Right atrium auricular region (tissue), 2 donors: ENCODE measurements at regions not wholly inside any gene's neighbourhood (a gene's known extent, or its start where the extent isn't known, plus 50 kb on each side); places are given as distances from the start of the nearest gene placed in this dataset.

Source experiments
- DNase-seq: peaks from one replicate; pipeline ENCODE4 v3.0.0-alpha.2; 2019; ENCODE audit warnings: low spot score
- H3K27ac ChIP-seq, 2 donors: fragments of 200-600 bp; sonication (generic); 1 replicate in 1 of 2; 2 replicates in 1 of 2; pipeline ENCODE4 v1.5.1; 2016 to 2019
- H3K27me3 ChIP-seq, 2 donors: fragments of 200-600 bp; sonication (generic); one replicate each; pipeline versions ENCODE4 v1.5.1 to v1.6.0; 2017 to 2019
- H3K36me3 ChIP-seq: fragments of 200-600 bp; sonication (generic); one replicate; pipeline ENCODE4 v1.5.1; 2016
- H3K4me1 ChIP-seq, 2 donors: fragments of 200-600 bp; sonication (generic); one replicate each; pipeline versions ENCODE4 v1.5.1 to v1.6.0; 2017 to 2019
- H3K4me3 ChIP-seq, 2 donors: fragments of 200-600 bp; sonication (generic); 1 replicate in 1 of 2; 2 replicates in 1 of 2; pipeline ENCODE4 v1.5.1; 2017 to 2019; ENCODE audit warnings: mild to moderate bottlenecking in 1 of 2, moderate library complexity in 1 of 2
- H3K9me3 ChIP-seq, 2 donors: fragments of 200-600 bp; sonication (generic); one replicate each; pipeline ENCODE4 v1.5.1; 2019
- TF ChIP-seq, protein P1 (sequence below), 2 donors: fragments of 200-600 bp; sonication (generic); IDR thresholded peaks; one replicate each; pipeline ENCODE4 v1.5.1; 2019; ENCODE audit warnings: antibody characterized with exemption in 2 of 2

DNA sequence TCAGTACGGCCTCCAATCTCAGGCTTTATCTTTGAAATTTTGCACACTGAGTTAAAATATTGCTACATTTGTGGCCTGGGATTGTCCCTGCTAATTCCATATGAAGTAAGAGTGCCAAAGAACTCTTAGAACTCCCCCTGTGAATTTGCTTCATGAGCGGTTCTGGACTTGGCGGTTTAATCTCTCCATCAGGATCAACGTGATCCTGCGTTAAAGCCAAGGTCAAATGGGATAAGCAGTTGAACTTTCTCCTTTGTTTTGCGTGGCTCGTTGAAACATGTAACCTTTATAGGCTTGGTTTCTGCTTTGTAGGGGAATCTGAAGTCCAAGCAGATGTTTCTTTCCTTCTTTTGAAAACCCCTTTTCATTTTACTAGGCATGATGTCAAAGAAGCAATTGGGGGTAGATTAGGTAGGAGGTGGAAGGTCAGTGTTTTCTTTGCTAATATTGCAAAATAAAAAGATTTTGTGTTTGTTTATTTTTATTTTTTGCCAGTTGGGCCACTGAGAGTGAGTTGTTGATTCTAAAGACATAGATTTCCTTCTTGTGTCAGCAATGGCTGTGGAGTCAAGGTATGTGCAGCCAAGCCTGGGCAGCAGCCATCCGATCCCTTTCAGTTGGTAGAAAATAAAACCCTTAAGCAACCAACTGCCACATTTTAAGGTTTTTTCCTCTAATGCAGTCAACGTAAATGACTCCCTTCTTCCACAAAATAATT lies 390.8 kb downstream of the NNT start:
- Histone ChIP-seq H3K4me1 (no peaks in the 10 kb centered on the region), H3K36me3 (no peaks in the 10 kb centered on the region), H3K27me3 (no peaks in the 10 kb centered on the region), H3K9me3 (no peaks in the 10 kb centered on the region), H3K4me3 (no peak overlapping the region), H3K27ac (no peak overlapping the region)
- TF ChIP-seq, protein P1, sequence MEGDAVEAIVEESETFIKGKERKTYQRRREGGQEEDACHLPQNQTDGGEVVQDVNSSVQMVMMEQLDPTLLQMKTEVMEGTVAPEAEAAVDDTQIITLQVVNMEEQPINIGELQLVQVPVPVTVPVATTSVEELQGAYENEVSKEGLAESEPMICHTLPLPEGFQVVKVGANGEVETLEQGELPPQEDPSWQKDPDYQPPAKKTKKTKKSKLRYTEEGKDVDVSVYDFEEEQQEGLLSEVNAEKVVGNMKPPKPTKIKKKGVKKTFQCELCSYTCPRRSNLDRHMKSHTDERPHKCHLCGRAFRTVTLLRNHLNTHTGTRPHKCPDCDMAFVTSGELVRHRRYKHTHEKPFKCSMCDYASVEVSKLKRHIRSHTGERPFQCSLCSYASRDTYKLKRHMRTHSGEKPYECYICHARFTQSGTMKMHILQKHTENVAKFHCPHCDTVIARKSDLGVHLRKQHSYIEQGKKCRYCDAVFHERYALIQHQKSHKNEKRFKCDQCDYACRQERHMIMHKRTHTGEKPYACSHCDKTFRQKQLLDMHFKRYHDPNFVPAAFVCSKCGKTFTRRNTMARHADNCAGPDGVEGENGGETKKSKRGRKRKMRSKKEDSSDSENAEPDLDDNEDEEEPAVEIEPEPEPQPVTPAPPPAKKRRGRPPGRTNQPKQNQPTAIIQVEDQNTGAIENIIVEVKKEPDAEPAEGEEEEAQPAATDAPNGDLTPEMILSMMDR (IDR thresholded peaks at IDR 0.05): no peak
- no peak for DNase-seq

DNA sequence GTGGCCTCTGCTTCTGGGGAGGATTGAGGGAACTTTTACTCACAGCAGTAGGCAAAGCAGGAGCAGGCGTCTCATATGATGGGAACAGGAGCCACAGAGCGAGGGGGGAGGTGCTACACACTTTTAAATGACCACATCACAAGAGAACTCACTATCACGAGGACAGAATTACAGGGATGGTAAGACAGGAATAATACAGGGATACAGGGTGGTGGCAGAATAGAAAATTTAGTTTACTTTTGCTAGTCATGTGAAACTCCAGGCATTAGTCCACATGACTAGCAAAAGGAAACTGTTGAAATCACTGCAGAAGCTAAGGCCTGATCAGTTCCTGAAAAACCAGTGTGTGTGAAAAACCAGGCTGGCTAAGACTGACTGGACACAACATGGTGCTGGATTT lies 382.4 kb downstream of the NNT start:
- Histone ChIP-seq H3K4me1 (no peaks in the 10 kb centered on the region), H3K27ac (no peak overlapping the region), H3K27me3 (no peaks in the 10 kb centered on the region), H3K36me3 (no peaks in the 10 kb centered on the region), H3K9me3 (no peaks in the 10 kb centered on the region), H3K4me3 (no peak overlapping the region)
- DNase-seq: no peak
- TF ChIP-seq, protein P1 (IDR thresholded peaks at IDR 0.05): no peak

DNA sequence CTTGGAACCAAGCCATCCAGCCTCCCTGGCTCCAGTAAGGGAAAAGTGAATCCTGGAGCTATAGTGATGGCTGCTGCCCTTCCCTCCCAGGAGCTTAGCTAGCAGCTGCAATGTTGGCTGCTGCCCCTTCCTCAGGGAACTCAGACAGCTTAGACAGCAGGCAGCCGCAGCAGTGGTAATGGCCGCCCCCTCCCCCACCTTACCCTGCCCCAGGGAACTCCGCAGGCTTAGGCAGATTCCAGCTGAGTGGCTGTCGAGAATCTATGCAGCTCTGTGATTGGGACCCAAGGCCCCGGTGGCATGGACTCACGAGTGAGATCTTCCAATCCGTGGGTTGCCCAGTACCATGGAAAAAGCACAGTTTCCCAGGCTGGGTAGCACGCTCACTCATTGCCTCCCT lies 378.6 kb downstream of the NNT start:
- Histone ChIP-seq H3K4me3 (no peak overlapping the region), H3K4me1 (no peaks in the 10 kb centered on the region), H3K36me3 (no peaks in the 10 kb centered on the region), H3K9me3 (no peaks in the 10 kb centered on the region), H3K27me3 (no peaks in the 10 kb centered on the region), H3K27ac (no peak overlapping the region)
- DNase-seq: no peak
- TF ChIP-seq, protein P1 (IDR thresholded peaks at IDR 0.05): no peak

DNA sequence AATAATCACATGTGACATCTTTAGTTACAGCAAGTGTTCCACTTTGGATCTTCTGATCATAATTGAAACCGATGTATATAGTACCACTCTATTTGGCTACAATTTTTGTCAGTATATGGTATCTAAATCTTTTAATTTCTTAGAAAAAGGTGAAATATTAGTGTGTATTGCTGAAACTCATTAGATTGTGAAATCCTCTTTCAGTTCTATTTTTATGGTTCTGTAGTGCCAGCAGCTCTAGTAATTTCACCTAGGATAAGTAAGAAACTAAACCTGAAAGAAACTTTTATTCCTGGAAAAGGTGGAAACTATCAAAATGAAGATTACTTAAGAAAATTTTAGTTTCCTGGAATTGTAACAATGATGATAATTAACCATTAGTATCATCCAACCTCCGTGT lies 370.9 kb downstream of the NNT start:
- Histone ChIP-seq H3K4me3 (no peak overlapping the region), H3K36me3 (no peaks in the 10 kb centered on the region), H3K9me3 (no peaks in the 10 kb centered on the region), H3K27ac (no peak overlapping the region), H3K27me3 (no peaks in the 10 kb centered on the region), H3K4me1 (no peaks in the 10 kb centered on the region)
- TF ChIP-seq, protein P1 (IDR thresholded peaks at IDR 0.05): no peak
- no peak for DNase-seq

DNA sequence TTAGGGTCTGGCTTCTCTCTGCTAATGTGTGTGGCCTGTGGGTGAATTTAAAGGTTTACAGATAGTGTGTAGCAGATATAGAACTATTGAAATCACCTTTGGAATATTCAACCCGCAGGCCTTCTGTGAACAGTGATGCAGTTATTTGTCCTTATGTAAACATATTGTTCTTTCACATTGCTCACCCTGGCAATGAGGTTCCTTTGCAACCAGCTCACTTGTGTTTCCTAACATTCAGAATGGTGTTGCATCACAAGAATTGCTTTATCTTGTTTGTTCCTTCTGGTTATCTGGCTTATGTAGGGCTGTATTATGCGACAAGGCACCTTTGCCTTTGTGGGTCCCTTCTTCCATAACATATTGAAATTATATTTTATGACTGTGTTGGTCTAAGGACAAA lies 370.3 kb downstream of the NNT start:
- no peaks in the 10 kb centered on the region for H3K9me3 ChIP-seq
- H3K4me1 ChIP-seq: no peaks in the 10 kb centered on the region
- H3K36me3 ChIP-seq: no peaks in the 10 kb centered on the region
- TF ChIP-seq, protein P1 (IDR thresholded peaks at IDR 0.05): no peak
- H3K27me3 ChIP-seq: no peaks in the 10 kb centered on the region
- H3K27ac ChIP-seq: no peak overlapping the region
- no peak overlapping the region for H3K4me3 ChIP-seq
- no peak for DNase-seq

DNA sequence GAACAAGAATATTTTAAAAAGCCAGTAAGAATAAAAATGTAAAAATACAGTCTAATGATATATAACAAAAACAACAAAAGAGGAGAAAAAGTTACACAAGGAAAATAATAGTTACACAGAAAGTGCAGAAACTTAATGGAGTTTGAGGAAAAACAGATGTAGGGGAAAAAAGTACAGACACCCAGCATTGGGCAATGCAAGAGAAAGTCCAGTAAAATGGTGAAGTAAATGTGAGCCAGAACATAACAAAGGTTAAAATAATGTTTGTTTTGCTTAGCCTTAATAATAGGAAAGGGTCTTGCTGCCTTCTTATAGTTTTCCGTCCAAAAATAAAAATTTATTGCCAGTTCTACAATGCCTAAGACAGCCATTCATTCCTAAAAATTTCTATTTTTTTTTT lies 364.2 kb downstream of the NNT start:
- Histone ChIP-seq H3K4me3 (no peak overlapping the region), H3K27me3 (no peaks in the 10 kb centered on the region), H3K4me1 (no peaks in the 10 kb centered on the region), H3K36me3 (no peaks in the 10 kb centered on the region), H3K9me3 (no peaks in the 10 kb centered on the region), H3K27ac (no peak overlapping the region)
- no peak for DNase-seq
- TF ChIP-seq, protein P1 (IDR thresholded peaks at IDR 0.05): no peak
